HG02938 (cell line): ENCODE measurements at regions not wholly inside any gene's neighbourhood (a gene's known extent, or its start where the extent isn't known, plus 50 kb on each side); places are given as distances from the start of the nearest gene placed in this dataset.

Experiments
- ATAC-seq: cut with Tn5 transposase; IDR thresholded peaks from one replicate; pipeline ENCODE4 v1.9.1; 2021; ENCODE audit warnings: mild to moderate bottlenecking, moderate library complexity; ENCODE audit not compliant: unreplicated experiment

GRCh38 chr3:195004512-195005250, 266.3 kb downstream of the XXYLT1 start:
- no peak for ATAC-seq

- ATAC-seq, result no peak
Observed at GRCh38 chr3:195005251-195005620, 265.7 kb downstream of the XXYLT1 start.

- ATAC-seq, result no peak
Observed at GRCh38 chr3:195005759-195006510, 265.0 kb downstream of the XXYLT1 start.

GRCh38 chr3:195007151-195007550, 263.8 kb downstream of the XXYLT1 start:
- no peak for ATAC-seq

- ATAC-seq, result no peak
Observed at GRCh38 chr3:195007766-195008165, 263.2 kb downstream of the XXYLT1 start.

- ATAC-seq, result no peak
Observed at GRCh38 chr3:195008816-195009215, 262.1 kb downstream of the XXYLT1 start.

GRCh38 chr3:195009616-195010015, 261.3 kb downstream of the XXYLT1 start:
- no peak for ATAC-seq

- no peak for ATAC-seq
Observed at GRCh38 chr3:195010551-195011100, 260.3 kb downstream of the XXYLT1 start.

GRCh38 chr3:195011231-195011834, 259.6 kb downstream of the XXYLT1 start:
- no peak for ATAC-seq

- ATAC-seq, result no peak
Observed at GRCh38 chr3:195012100-195012499, 258.9 kb downstream of the XXYLT1 start.

- ATAC-seq, result no peak
Observed at GRCh38 chr3:195012571-195012970, 258.4 kb downstream of the XXYLT1 start.

GRCh38 chr3:195013411-195014361, 257.3 kb downstream of the XXYLT1 start:
- ATAC-seq, result no peak

GRCh38 chr3:195015021-195015420, 255.9 kb downstream of the XXYLT1 start:
- ATAC-seq, result no peak

- no peak for ATAC-seq
Observed at GRCh38 chr3:195017151-195017550, 253.8 kb downstream of the XXYLT1 start.
